ENCODE measurements at regions not wholly inside any gene's neighbourhood (a gene's known extent, or its start where the extent isn't known, plus 50 kb on each side); places are given as distances from the start of the nearest gene placed in this dataset.

DNA sequence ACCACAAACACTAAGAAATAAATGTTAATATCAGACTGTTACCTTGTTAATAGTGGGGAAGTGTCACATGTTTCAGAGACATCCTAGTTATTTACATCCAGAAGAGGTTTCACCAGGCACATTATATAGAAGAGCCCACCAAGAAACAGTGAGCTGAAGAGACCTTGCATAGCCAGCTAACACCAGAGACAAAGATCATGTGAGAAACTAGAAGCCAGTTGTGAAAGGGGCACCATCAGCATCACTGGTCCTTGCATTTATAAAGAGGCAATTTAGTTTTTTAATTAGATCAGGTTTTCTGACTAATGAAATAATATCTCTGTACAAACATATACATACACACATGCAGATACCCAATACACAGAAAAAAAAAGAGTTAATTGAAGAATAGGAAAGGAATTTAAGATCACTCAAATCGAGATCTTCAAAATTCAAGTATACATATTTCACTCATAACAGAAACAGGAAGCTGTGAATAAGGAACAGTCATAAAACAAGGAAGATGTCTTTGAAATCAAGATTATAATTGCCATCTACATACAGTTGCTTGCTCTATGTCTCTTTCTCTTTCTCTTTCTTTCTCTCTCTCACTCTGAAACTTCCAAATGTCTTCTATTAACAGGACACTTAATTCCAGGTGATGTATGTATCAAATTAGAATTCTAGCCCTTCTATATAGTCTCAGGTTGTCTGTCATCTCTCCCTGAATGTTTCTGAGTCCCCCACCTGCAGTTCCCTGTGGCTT lies 348.7 kb downstream of the ETS1 start:
- TF ChIP-seq, protein P1, sequence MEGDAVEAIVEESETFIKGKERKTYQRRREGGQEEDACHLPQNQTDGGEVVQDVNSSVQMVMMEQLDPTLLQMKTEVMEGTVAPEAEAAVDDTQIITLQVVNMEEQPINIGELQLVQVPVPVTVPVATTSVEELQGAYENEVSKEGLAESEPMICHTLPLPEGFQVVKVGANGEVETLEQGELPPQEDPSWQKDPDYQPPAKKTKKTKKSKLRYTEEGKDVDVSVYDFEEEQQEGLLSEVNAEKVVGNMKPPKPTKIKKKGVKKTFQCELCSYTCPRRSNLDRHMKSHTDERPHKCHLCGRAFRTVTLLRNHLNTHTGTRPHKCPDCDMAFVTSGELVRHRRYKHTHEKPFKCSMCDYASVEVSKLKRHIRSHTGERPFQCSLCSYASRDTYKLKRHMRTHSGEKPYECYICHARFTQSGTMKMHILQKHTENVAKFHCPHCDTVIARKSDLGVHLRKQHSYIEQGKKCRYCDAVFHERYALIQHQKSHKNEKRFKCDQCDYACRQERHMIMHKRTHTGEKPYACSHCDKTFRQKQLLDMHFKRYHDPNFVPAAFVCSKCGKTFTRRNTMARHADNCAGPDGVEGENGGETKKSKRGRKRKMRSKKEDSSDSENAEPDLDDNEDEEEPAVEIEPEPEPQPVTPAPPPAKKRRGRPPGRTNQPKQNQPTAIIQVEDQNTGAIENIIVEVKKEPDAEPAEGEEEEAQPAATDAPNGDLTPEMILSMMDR (conservative IDR thresholded peaks at IDR 0.05; ENCODE audit: low read length): no peak
- TF ChIP-seq EZH2phosphoT487 (IDR thresholded peaks at IDR 0.05; ENCODE audit: borderline replicate concordance, low read depth, low read length): no peak
